GM19043 (cell line): ENCODE measurements at regions not wholly inside any gene's neighbourhood (a gene's known extent, or its start where the extent isn't known, plus 50 kb on each side); places are given as distances from the start of the nearest gene placed in this dataset.
"Not testable (repeated sequence)": the region's sequence is repeated elsewhere in the genome, so short reads cannot be mapped to it uniquely, and the experiment has no call there.

Experiments used
- ATAC-seq: cut with Tn5 transposase; IDR thresholded peaks from one replicate; pipeline ENCODE4 v1.9.1; 2021; ENCODE audit warnings: low read depth; ENCODE audit not compliant: unreplicated experiment

DNA sequence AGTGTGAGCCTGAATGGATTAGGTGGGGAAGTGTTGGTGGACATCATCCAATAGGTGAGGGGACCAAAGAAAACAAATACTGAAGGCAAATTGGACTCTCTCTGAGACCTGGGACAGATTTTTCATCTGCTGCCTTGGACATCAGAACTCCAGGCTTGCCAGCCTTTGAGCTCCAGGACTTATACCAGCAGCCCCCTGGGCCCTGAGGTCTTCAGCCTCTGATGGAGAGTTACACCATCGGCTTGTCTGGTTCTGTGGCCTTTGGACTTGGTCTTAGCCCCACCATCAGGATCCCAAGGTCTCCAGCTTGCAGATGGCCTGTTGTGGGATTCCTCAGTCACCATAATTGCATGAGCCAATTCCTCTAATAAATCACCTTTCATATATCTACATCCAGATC, 80.8 kb upstream of the SLC8A3 start:
- no peak for ATAC-seq

- ATAC-seq, result no peak
These were observed 80.0 kb upstream of the SLC8A3 start for GRCh38 chr14:70268760-70269159.

DNA sequence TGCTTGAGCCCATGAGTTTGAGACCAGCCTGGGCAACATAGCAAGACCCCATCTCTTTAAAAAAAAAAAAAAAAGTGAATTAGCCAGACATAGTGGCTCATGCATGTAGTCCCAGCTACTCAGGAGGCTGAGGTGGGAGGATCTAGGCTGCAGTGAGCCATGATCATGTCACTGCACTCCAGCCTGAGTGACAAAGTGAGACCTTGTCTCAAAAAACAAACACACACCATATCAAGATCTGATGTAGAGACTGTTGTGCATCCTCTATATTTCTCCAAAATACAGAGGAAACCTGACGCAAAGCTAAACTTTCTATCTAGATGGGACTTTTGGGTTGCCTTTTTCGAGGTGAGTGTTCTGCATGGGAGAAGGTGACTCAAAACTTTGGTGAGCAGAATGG, 77.4 kb upstream of the SLC8A3 start:
- ATAC-seq, result no peak

DNA sequence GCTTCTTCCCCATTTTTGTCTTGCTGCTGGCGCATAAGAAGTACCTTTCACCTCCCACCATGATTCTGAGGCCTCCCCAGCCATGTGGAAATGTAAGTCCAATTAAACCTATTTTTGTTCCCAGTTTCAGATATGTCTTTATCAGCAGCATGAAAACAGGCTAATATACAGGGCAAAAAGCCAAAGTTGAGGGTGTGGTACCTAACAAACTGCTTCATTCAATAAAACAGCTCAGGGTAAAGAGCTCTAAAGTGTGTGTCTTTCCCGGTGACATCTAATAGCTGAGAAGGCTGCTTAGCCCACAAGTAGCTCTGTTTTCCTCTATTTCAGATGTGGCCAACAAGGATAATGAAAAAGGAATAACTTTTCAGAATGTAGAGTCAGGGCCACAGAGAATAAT, 76.7 kb upstream of the SLC8A3 start:
- ATAC-seq, result no peak

- no peak for ATAC-seq
These were observed 70.7 kb upstream of the SLC8A3 start for GRCh38 chr14:70259420-70259819.

DNA sequence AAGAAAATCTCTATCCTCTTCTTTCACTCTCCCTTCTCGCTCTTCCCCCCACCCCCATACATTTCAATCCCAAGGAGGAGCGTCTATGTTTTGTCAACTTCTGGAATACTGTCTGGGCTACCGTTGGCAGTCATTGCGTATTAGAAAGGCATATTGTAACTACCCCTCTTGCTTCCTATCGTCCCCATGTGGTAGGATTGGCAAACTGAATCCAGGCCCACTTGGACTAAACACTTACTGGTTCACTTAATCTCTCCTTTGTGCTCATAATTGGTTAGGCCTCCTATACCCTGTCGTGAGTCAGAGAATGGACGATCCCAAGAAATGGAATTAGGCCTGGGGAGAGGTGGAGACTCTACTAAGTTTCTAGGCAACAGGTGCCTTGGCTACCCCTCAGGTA, 68.8 kb upstream of the SLC8A3 start:
- ATAC-seq, result no peak

GRCh38 chr14:70256601-70257000, 67.8 kb upstream of the SLC8A3 start:
- no peak for ATAC-seq

- ATAC-seq, result not testable (repeated sequence)
These were observed 66.6 kb upstream of the SLC8A3 start for GRCh38 chr14:70255071-70256057.

- no peak for ATAC-seq
These were observed 65.8 kb upstream of the SLC8A3 start for GRCh38 chr14:70254476-70254961.

DNA sequence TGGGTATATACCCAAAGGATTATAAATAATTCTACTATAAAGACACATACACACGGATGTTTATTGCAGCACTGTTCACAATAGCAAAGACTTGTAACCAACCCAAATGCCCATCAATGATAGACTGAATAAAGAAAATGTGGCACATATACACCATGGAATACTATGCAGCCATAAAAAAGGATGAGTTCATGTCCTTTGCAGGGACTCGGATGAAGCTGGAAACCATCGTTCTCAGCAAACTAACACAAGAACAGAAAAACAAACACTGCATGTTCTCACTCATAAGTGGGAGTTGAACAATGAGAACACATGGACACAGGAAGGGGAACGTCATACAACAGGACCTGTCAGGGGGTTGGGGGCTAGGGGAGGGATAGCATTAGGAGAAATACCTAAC, 64.8 kb upstream of the SLC8A3 start:
- ATAC-seq, result not testable (repeated sequence)

GRCh38 chr14:70245026-70245425, 56.3 kb upstream of the SLC8A3 start:
- ATAC-seq, result no peak

- ATAC-seq, result peak; percentile 85
These were observed 51.1 kb upstream of the SLC8A3 start for GRCh38 chr14:70239802-70240201.

DNA sequence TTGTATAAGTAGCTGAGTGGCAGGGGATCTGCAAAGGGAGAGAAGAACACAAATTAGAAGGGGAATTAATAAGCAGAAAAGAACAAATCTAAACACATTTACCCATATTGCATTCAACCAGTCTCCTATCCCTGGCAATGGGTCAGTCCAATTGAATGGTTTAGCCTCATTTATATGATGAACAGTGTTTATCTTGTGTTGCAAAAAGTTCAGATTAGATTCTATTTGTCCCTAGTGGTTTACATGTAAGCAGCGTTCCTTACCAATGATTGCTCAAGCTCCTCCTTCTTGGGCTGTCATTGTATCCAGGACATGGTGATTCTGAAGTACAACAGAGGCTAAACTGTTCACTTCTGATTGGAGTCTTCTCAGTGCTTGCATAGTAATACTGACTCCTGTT, 49.9 kb upstream of the SLC8A3 start:
- not testable (repeated sequence) for ATAC-seq
